ENCODE measurements at regions not wholly inside any gene's neighbourhood (a gene's known extent, or its start where the extent isn't known, plus 50 kb on each side); places are given as distances from the start of the nearest gene placed in this dataset.

DNA sequence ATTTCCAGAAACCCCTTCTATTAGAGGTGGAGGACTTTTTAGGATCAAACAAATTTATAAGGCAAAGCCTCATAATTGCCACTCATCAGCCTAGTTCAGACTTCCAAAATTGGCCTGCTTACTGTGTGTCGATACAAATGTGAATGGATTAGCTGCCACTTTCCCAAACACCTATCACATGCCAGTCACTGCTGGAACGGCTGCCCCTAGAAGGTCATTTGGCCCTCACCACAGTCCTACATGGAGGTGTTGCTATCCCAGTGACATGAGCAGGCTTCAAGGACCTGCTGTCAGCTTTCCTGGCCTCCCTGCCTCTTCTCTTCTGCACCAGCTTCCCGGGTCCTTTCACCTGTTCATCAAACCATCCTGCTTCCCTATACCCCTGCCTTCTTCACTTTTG, 279.2 kb upstream of the SKOR2 start:
- no peak for DNase-seq

DNA sequence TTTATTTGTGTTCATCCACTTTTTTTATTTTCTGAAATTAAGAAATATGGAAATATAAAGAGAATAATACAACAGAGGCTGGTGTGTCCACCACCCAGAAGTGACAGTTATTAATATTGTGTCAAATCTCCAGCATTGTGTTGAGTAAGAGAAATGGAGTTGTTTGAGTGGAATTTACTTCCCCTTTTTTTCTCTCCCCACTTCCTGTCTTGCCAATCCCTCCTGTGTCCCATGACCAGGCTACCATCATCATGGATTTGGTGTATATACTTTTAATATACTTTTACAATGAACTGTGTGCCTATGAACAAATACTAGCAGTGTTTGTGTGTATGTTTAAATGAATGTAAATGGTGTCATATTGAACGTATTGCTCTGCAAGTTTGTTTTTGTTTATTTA, 276.9 kb upstream of the SKOR2 start:
- DNase-seq, result no peak

DNA sequence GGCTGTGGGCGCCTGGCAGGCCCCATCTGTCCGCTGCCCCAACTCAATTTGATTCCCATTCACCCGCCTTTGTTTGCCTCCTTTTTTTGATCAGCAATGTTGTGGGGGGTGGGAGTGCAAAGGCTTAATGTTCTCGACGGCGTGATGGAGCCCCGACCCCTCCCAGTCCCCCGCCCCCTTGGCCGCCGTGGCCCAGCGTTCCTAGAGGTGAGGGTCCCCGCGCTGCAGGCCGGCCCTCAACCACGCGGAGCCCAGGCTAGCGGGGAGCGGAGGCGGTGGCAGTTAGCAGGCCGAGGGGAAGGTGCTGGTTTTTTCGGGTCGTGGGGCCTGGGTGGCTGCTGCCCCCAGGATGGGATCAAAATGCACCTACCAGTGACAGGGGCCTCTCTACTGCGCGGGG, 274.7 kb upstream of the SKOR2 start:
- no peak for DNase-seq

DNA sequence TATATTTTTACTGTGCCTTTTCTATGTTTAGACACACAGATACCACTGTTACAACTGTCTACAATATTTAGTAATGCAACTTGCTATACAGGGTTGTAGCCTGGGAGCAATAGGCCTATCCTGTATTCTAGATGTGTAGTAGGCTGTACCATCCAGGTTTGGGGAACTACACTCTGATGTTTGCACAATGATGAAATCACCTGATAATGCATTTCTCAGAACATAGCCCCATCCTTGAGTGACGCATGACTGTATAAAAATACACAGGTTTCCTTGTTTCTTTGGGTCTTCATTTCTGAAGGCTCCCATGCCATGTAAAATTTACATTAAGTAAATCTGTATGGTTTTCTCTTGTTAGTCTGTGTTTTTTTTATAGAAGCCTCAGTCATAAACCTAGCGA, 270.9 kb upstream of the SKOR2 start:
- no peak for DNase-seq

DNA sequence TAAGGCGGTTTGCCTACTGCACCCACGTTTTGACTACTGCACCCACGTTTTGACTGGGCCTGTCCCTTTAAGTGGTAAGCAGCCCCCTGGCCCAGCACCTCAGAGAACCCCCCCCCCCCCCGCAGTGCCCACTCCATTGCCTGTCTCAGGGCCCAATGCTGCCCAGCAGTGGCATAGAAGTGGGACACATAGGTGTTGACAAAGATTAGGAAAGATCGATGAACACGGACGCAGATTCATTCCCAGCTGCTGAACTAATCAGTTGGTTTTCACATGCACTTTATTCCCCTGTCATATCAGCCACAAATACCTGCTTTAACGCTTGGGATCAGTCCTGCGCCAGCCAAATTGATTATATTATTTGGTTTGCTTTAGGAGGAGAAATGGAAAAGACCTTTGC, 268.8 kb upstream of the SKOR2 start:
- DNase-seq, result no peak

DNA sequence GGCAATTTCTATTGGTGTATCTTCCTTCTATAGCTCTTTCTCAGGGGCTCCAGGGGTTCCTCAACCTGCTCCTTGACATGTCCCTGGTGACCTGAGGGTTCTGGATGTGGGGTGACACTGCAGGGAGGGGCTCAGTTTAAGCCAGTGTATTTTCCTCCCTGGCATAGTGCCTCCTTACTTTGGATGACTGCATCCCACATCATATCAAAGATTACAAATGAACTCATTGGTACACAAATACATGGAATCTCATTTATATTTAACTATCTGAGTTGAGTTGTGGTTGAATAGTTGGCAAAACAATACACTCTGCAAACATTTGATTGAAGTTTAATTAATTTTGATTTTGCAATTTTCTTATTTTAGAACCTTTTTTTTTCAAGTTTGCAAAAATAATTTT, 268.2 kb upstream of the SKOR2 start:
- DNase-seq, result no peak

DNA sequence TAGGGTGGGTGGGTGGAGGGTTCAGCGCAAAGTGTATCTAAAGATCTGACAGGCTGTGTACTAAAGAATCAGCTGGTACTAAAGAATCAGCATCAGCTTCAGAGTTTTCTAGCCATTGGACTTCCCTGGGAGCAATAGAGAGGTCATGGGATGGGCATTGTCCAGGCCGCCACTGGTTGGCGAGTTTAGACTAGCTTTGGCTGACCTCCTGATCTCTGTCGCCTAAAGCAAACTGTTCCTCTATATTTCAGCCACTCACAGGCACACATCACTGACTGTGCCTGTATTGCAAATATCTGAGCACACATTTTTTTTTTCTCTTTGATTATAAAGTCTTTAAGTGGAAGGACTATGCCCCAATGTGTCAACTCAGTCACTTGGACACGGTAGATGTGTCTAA, 267.8 kb upstream of the SKOR2 start:
- no peak for DNase-seq

DNA sequence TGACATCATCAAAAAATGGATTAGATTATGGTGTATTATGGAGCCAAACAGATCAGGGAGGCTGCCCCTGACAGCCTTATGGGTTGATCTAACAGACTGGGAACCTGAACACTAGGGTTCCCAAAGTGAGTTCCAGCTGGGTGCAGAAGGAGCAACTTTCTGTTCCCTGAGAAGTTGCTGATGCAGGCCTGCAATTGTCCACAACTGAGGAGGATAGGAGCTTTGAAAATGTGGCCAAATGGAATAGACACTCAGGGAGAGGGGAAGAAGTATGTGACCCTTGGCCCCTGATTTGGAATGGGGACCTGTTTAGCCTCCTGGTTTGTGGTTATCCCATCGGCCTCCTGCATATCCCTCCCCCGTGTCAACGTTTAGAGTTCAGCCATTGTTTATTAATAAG, 262.2 kb upstream of the SKOR2 start:
- DNase-seq, result no peak

DNA sequence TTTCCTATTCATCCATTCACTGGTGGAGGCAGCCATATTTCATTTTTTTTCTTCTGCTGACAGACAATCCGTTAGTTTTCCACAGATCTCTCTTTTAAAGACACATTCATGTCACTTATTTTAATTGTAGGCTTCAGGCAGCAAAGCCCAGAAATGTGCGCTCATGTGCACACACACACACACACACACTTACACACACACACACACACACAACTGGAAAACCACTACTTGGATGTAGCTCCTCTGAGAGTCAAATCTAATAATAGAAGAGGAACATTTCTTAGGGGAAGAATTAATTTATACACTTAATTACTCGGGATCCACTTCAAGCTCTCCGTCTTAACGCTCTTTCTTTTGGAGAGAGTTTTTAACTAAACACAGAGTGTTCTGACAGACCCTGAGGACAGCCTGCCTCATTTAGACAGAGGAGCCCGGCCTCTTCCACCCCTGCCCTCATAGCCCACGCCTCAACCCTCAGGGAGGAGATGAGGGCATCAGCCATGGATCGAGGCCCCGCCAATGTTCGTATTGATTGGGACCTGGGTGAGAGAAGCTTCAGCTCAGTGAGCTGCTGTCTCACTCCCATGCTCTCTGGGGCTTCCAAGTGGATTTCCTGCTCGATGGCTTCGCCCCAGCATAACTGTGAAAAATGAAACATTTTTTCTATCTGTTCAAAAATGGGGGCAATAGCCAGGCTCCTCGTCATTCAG, 261.4 kb upstream of the SKOR2 start:
- DNase-seq, result no peak

DNA sequence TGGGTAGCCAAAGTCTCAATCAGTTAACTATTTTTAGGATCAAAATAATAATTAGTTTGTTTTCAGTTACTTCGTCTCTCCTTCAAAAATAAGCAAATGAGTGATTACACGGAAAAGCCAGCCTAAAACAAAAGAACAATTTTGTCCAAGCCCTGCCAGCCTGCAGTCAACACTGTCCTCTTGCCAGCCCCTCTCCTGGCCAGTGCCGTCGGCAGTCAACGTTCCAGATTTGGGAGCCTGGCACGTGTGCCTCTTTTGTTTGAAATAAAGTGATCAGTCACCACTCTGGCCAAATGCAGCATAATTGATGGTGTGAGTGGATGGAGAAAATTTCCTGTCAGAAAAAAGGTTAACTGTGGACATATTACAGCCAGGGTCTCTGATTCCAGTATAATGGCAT, 260.6 kb upstream of the SKOR2 start:
- no peak for DNase-seq

DNA sequence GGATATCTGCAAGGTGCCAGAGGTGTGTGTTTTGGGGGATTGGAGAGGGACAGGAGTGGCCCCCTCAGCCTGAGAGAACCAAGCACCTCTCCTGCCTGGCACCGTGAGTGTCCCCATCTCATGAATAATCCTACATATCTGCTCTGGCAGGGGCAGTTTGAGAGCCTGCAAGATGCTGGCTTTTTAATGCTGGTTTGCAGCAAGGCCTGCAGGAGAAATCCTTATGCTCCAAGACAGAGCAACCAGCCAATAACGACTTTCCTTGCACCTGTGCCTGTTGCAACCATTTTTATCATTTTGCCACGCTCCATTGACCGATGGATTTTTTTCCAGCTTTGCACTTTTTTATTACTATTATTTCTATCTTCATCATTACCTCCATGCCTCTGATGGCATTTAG, 259.4 kb upstream of the SKOR2 start:
- DNase-seq, result no peak

DNA sequence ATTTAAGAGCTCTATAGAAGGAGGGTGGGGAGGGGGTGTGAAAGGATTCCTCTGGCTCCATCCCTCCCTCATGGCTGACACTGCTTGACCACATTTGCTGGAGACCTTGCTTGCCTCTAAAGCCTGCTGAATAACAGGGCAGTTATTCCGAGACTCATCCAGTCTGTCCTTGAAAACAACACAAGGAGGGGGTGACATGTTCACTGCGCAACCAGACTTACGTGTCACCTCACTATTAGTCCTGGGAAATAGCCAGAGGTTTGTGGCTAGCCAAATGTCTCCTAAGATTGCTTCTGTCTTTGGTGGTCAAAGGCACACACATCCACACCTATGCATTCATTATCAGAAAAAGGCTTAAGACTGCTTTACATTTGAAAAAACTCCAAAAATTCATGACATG, 256.2 kb upstream of the SKOR2 start:
- DNase-seq, result no peak

DNA sequence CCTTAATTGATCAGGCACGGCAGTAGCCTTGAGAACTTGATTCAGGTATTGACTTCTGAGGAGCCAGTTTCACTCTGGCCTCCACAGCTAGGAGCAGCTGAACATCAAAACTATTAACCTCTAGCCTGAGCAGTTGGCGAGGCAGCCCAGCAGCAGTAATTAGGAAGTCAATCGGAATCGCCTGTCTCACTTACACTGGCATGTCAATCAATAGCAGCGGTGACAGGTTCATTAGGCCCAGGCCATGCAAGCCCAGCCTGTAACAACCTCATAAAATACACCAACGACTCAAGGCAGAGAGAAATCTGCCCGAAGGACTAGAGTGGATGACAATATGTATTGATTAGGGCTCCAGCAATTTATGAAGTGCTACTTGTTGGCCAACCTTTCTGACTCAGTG, 255.4 kb upstream of the SKOR2 start:
- DNase-seq, result no peak

DNA sequence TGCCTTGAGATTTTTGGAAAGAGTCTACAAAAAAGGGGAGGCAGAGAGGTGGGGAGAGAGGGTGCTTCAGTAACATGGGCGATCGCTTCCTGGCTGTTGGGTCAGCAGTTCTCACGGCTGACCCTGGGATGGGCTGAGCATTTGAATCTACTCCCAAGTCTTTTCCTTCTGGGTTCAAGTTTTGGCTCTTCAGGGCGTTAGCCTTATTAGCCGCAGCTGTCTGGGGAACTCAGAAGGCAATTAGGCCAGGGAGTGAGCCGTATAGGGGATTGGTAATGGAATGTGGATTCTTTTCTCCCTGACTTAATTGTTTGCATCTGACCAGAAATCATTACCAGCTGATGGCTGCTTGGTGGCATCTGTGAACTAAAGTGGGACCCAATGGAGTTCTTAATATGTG, 250.5 kb upstream of the SKOR2 start:
- DNase-seq, result no peak

DNA sequence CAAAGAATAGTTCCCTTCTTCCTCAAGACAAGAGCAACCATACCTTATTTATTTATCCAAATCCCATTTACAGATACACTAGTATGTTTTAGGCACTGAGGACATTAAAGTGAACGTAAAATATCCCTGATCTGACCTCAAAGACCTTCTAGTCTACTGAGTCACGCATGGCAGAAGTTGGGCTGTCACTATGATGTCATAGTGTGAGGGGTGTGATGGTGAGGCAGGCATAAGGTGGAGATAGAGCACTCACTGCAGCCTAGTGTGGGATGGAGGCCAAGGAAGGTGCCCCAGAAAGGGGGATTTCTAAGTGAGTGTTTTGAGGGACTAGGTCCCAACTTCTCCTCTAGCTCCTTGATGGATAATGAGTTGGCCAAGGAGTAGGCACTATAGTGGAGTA, 249.5 kb upstream of the SKOR2 start:
- no peak for DNase-seq

DNA sequence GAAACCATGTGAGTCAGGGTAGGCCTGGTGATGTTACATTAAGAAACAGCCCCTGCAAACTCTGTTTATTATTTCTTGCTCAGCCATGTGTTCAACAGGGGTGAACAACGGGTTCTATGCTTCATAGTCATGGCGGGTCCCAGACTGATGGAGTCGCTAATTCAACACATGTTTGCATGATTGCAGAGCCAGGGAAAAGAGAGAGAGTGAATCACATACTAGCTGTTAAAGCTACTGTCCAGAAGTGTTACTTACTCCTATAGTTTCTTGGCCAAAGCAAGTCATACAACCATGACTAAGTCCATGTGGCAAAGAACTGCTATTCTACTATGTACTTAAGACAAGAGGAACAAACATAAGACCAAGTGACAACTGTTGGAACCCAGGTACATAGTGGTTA, 241.2 kb upstream of the SKOR2 start:
- no peak for DNase-seq

DNA sequence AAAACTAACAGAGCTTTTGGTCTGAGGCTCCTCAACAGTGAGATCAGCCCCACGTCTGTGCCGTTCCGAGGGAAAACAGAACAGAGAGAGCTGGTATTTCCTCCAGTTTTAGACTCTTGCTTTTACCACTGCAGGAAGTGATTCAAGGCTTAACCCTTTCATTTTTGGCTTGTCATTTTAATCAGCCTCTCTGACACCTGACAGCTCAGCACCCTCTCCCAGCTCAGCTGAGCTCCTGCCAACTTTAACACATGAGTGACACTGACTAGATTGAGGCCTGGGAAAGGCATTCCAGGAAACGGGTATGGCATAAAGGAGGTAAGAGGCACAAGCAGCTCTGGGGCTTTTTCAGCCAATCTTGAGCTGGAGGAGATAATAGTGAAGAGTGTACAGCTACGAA, 239.4 kb upstream of the SKOR2 start:
- DNase-seq, result no peak

DNA sequence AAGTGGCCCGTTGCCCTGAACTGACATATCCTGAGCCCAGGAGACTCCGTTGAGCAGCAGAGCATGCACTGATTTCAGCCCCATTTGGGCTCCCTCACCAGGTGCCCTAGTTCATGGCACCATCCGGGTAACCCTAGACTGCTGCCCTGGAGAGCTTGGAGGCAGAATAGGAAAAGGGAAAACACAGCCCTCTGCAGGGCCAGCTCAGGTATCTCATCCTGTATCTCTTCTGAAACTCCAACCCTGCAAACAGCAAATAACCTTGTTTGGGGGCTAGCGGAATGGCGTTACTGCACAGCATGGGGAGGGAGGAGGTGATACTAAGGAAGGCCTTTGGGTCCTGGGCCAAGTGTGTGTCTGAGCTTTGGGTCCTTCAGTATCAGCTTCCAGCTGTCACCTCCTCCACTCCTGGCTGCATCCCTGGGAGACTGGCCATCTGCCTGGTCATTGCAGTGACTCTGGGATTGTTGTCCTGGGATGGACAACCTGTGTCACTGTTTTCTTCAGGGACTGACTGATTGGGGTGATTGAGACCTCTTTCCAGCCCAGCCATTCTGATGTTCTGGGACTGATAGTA, 233.8 kb upstream of the SKOR2 start:
- DNase-seq, result no peak

DNA sequence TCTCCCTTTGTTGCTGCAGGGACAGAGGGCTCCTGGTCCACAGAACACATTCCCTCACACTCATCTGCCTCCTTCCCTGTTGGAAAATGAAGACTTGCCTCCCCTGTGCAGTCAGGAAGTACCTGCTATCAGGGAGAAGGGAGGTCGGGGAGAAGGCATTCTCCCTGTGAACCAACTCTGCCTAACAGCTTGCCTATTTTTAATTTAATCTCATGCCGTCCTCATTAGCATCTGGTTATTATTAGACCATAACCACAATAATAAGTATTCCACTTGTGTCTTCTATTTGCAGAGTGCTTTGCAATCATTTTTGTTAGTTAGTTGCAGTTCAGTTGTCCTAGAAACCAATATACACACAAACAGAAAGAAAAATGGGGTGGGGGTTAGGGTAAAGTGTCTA, 232.6 kb upstream of the SKOR2 start:
- no peak for DNase-seq

DNA sequence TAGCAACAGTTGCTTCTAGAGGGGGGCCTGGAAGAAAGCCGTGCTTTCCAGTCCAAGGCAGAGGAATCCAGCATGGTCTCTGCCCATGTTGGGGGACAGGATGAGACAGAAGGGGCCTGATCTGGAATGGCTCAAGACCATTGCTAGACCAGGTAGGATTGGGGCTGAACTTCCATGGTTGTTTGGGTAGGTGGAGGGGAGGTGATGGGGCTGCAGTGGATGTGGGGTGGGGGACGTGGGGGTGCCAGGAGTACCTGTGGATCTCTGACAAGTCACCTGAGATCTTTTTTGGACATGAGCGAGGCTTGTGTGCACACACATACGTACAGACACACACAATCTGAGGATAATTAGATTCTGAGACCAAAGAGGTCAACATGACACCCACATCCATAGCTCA, 228.7 kb upstream of the SKOR2 start:
- DNase-seq, result no peak

DNA sequence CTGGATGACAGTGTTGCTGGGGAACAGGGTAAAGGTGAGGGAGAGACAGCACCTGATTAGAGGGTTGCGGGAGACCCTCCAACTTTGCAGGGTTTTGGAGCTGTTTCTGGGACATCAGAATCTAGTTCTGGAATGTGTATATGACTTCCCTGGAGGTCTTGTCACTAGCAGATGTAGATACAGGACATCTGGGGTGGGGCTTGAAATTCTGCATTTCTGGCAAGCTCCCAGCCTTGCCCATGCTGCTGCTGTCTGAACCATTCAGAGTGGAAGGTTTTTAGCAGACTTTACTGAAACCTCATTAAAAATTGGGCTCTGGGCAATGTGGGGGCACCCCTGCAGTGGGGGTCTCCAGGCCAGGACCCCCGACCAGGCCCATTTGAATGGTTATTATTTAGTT, 220.3 kb upstream of the SKOR2 start:
- no peak for DNase-seq

DNA sequence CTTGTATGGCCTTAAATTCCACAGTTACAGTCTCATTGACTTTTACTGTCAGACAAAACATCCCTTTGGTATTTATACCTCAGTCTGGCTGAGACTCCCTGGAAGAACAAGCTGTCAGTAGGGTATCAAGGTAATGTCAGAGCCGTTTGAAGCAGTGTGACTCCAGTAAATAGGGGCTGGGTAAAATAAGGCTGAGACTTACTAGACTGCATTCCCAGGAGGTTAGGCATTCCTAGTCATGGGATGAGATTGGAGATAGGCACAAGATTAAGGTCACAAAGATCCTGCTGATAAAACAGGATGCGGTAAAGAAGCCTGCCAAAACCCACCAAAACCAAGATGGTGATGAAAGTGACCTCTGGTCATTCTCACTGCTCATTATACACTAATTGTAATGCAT, 219.5 kb upstream of the SKOR2 start:
- DNase-seq, result no peak

DNA sequence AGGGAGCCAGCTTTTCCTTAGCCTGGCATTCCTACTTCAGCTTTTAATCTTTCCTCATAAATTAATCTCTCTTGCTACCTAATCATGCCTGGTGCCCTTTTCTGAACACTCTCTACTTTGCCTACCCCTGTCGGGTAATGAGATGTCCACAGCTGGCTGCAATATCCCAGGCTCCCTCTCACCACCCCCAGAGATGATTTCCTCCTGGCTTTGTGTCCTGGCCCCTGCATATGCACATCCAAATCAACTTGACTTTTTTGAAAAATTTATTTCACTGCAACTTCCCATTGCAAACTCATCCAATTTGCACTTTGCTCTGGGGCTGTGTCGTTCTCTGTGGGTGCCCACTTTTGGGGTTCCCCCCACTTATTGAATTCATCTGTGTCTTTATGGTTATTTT, 218.1 kb upstream of the SKOR2 start:
- DNase-seq, result no peak

DNA sequence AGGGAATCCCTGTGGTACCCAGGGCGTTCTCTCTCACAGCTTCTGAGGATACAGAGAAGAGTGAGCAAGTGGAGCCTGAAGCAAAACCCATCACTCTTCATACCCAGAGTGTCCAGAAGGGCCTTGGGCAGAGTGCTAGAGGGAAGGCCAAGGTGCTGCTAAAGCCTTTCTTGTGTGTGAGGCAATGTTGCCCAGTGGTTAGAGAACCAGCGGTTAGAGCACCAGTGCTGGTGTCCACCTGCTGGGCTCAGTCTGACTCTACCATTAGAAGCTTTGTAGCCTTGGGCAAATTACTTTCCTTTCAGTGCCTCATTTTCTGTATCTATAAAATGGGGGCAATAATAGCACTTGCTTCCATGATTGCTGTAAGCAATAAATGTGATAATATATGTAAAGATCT, 210.5 kb upstream of the SKOR2 start:
- DNase-seq, result no peak

DNA sequence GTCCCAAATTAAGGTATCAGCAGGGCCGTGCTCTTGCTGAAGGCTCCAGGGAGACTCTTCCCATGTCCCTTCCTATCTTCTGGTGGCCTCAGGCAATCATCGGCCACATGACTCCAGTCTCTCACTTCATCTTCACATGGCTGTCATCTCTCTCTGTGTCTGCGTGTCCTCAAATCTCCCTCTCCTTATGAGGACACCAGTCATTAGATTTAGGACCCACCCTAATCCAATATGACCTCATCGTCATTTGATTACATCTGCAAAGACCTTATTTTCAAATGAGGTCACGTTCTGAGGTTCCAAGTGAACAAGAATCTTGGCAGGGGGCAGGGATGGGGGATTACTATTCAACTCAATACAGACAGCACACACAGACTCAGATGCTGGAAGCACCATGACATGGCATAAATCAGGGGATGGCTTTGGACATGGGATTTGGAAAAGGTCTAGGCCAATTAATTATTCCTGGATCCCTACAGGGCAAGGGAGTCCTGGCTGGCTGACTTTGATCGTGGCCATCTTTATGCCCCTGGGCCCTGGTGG, 210.0 kb upstream of the SKOR2 start:
- no peak for DNase-seq
